ENCODE measurements at regions not wholly inside any gene's neighbourhood (a gene's known extent, or its start where the extent isn't known, plus 50 kb on each side); places are given as distances from the start of the nearest gene placed in this dataset.

DNA sequence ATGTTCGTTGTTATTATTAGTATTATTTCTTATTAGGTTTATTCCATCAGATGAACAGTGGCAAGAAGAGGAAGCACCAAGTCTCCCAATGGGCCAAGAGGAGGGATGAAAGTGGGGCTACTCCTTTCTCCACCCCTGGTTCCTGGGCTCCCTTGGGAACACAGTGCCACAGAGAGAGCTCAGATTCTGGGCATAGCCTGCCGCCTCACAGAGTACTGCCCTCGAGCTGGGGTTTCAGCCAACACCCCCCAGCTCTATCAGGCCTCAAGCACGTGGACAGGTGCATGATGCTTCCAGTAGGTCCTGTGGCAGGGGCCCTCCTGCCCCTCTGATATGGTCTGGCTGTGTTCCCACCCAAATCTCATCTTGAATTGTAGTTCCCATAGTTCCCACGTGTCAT is 103.6 kb upstream of the RNF32 start:
- no peak for TF ChIP-seq POLR2AphosphoS5 (IDR thresholded peaks at IDR 0.05; ENCODE audit: insufficient read depth, low read depth, low read length)
- TF ChIP-seq, protein P1, sequence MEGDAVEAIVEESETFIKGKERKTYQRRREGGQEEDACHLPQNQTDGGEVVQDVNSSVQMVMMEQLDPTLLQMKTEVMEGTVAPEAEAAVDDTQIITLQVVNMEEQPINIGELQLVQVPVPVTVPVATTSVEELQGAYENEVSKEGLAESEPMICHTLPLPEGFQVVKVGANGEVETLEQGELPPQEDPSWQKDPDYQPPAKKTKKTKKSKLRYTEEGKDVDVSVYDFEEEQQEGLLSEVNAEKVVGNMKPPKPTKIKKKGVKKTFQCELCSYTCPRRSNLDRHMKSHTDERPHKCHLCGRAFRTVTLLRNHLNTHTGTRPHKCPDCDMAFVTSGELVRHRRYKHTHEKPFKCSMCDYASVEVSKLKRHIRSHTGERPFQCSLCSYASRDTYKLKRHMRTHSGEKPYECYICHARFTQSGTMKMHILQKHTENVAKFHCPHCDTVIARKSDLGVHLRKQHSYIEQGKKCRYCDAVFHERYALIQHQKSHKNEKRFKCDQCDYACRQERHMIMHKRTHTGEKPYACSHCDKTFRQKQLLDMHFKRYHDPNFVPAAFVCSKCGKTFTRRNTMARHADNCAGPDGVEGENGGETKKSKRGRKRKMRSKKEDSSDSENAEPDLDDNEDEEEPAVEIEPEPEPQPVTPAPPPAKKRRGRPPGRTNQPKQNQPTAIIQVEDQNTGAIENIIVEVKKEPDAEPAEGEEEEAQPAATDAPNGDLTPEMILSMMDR (IDR thresholded peaks at IDR 0.05; ENCODE audit: extremely low read depth in 1 of 2, insufficient read depth in 1 of 2, low read depth in 1 of 2, low read length in 2 of 2) = no peak
- no peak for TF ChIP-seq POLR2A (IDR thresholded peaks at IDR 0.05; ENCODE audit: low read depth, low read length)
- TF ChIP-seq EZH2 (IDR thresholded peaks at IDR 0.05; ENCODE audit: borderline replicate concordance, low read depth, low read length, severe bottlenecking) = no peak
- TF ChIP-seq FOS (IDR thresholded peaks at IDR 0.05; ENCODE audit: borderline replicate concordance, insufficient read depth, low read length) = no peak
- TF ChIP-seq JUN (IDR thresholded peaks at IDR 0.05; ENCODE audit: borderline replicate concordance, insufficient read depth, insufficient read length, low read depth) = no peak
- no peak for TF ChIP-seq GATA2 (IDR thresholded peaks at IDR 0.05; ENCODE audit: insufficient read depth, insufficient read length, low read depth, low read length)
- no peak for TF ChIP-seq MYC (IDR thresholded peaks at IDR 0.05; ENCODE audit: low read depth, low read length)
